ENCODE measurements at regions not wholly inside any gene's neighbourhood (a gene's known extent, or its start where the extent isn't known, plus 50 kb on each side); places are given as distances from the start of the nearest gene placed in this dataset.

DNA sequence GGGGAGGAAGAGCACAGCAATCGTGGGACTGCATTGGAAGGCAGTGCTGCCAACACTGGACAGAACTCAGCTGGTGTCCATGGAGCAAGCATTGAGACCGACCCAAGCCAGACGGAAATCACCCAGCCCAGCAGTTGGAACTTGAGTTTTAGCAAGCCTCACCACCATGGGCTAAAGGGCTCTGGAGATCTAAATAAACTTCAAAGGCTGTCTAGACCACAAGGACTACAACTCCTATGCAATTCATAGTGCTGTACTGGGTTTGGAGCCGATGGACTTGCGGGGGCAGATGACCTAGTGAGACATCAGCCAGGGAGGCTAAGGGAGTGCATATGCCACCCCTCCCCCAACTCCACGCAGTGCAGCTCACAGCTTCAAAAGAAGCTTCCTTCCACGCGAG is 243.6 kb upstream of the SLC39A10 start:
- TF ChIP-seq, protein P1, sequence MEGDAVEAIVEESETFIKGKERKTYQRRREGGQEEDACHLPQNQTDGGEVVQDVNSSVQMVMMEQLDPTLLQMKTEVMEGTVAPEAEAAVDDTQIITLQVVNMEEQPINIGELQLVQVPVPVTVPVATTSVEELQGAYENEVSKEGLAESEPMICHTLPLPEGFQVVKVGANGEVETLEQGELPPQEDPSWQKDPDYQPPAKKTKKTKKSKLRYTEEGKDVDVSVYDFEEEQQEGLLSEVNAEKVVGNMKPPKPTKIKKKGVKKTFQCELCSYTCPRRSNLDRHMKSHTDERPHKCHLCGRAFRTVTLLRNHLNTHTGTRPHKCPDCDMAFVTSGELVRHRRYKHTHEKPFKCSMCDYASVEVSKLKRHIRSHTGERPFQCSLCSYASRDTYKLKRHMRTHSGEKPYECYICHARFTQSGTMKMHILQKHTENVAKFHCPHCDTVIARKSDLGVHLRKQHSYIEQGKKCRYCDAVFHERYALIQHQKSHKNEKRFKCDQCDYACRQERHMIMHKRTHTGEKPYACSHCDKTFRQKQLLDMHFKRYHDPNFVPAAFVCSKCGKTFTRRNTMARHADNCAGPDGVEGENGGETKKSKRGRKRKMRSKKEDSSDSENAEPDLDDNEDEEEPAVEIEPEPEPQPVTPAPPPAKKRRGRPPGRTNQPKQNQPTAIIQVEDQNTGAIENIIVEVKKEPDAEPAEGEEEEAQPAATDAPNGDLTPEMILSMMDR (IDR thresholded peaks at IDR 0.05; ENCODE audit: low read length), result no peak
- TF ChIP-seq EZH2 (optimal IDR thresholded peaks at IDR 0.05; ENCODE audit: low read depth, low read length), result no peak
